ENCODE measurements at regions not wholly inside any gene's neighbourhood (a gene's known extent, or its start where the extent isn't known, plus 50 kb on each side); places are given as distances from the start of the nearest gene placed in this dataset.
"Not testable (repeated sequence)": the region's sequence is repeated elsewhere in the genome, so short reads cannot be mapped to it uniquely, and the experiment has no call there.

- Mint-ChIP-seq H3K4me3 (no peak overlapping the region), H3K9me3 (ENCODE audit: insufficient read depth) (no peaks in the 10 kb centered on the region), H3K27me3 (no peaks in the 10 kb centered on the region), H3K27ac (no peak overlapping the region), H3K4me1 (no peaks in the 10 kb centered on the region)
- H3K9me3 ChIP-seq (ENCODE audit: control extremely low read depth in 1 of 3, control insufficient read depth in 2 of 3, insufficient read depth in 1 of 3, low read length in 2 of 3): no peaks in the 10 kb centered on the region
- H2AFZ ChIP-seq (ENCODE audit: insufficient read depth, low read depth, low read length, poor library complexity, severe bottlenecking): no peak overlapping the region
- no peak overlapping the region for H3K4me3 ChIP-seq (ENCODE audit: control extremely low read depth in 1 of 5, extremely low read depth in 1 of 5, insufficient read depth in 1 of 5, low read depth in 2 of 5, low read length in 4 of 5)
- DNase-seq: no peak
- ChIA-PET CTCF (no interaction called here), POLR2A (no interaction called here)
- ATAC-seq (ENCODE audit: low read depth): no peak
- no peak overlapping the region for H3K9ac ChIP-seq (ENCODE audit: low read length)
- intact Hi-C loops (cut with micrococcal nuclease): no loop called here
- H3K4me2 ChIP-seq (replicated peaks; ENCODE audit: low read depth, low read length, poor library complexity, severe bottlenecking): no peak overlapping the region
- TF ChIP-seq CTCF (IDR thresholded peaks at IDR 0.05) (no peak), EZH2 (IDR thresholded peaks at IDR 0.05; ENCODE audit: borderline replicate concordance, insufficient read depth, low read depth, low read length, poor library complexity, severe bottlenecking) (no peak)
- H3K79me2 ChIP-seq (ENCODE audit: control insufficient read depth, insufficient read depth, low read length): no peaks in the 10 kb centered on the region
- H3K27ac ChIP-seq (ENCODE audit: low read length in 2 of 2): no peak overlapping the region
- no peaks in the 10 kb centered on the region for H3K4me1 ChIP-seq (ENCODE audit: control insufficient read depth in 2 of 2, insufficient read depth in 2 of 2, low read length in 2 of 2)
- no peaks in the 10 kb centered on the region for H3K27me3 ChIP-seq (replicated peaks in 1 of 4; ENCODE audit: control extremely low read depth in 1 of 4, control insufficient read depth in 3 of 4, insufficient read depth in 4 of 4, low read length in 3 of 4)
- H3K36me3 ChIP-seq (replicated peaks in 1 of 2; ENCODE audit: control extremely low read depth in 1 of 2, control insufficient read depth in 1 of 2, extremely low read depth in 1 of 2, insufficient read depth in 2 of 2, low read length in 1 of 2): no peaks in the 10 kb centered on the region
- H4K20me1 ChIP-seq (ENCODE audit: control insufficient read depth, insufficient read depth, low read length, poor library complexity, severe bottlenecking): no peaks in the 10 kb centered on the region
These were observed 157.7 kb upstream of the LHX8 start for GRCh38 chr1:74976491-74976890.

- no CpG with 5 or more reads among the region's 1 CpG for whole genome bisulfite sequencing (ENCODE audit: insufficient coverage)
- H3K9ac ChIP-seq (ENCODE audit: low read length); H3K36me3 ChIP-seq (replicated peaks in 1 of 2; ENCODE audit: control extremely low read depth in 1 of 2, control insufficient read depth in 1 of 2, extremely low read depth in 1 of 2, insufficient read depth in 2 of 2, low read length in 1 of 2); H4K20me1 ChIP-seq (ENCODE audit: control insufficient read depth, insufficient read depth, low read length, poor library complexity, severe bottlenecking); H3K4me3 Mint-ChIP-seq; H3K9me3 ChIP-seq (ENCODE audit: control extremely low read depth in 1 of 3, control insufficient read depth in 2 of 3, insufficient read depth in 1 of 3, low read length in 2 of 3); CTCF ChIA-PET; H3K4me1 Mint-ChIP-seq; intact Hi-C loops (cut with micrococcal nuclease); H3K4me3 ChIP-seq (ENCODE audit: control extremely low read depth in 1 of 5, extremely low read depth in 1 of 5, insufficient read depth in 1 of 5, low read depth in 2 of 5, low read length in 4 of 5); POLR2A ChIA-PET; H3K27me3 ChIP-seq (replicated peaks in 1 of 4; ENCODE audit: control extremely low read depth in 1 of 4, control insufficient read depth in 3 of 4, insufficient read depth in 4 of 4, low read length in 3 of 4); H3K27ac Mint-ChIP-seq; H3K4me1 ChIP-seq (ENCODE audit: control insufficient read depth in 2 of 2, insufficient read depth in 2 of 2, low read length in 2 of 2); H3K9me3 Mint-ChIP-seq (ENCODE audit: insufficient read depth); H3K79me2 ChIP-seq (ENCODE audit: control insufficient read depth, insufficient read depth, low read length); DNase-seq; ATAC-seq (ENCODE audit: low read depth); H2AFZ ChIP-seq (ENCODE audit: insufficient read depth, low read depth, low read length, poor library complexity, severe bottlenecking); H3K27me3 Mint-ChIP-seq; H3K27ac ChIP-seq (ENCODE audit: low read length in 2 of 2); H3K4me2 ChIP-seq (replicated peaks; ENCODE audit: low read depth, low read length, poor library complexity, severe bottlenecking): not testable (repeated sequence)
These were observed 141.7 kb upstream of the LHX8 start for GRCh38 chr1:74992448-74992847.

All from B cell (primary cell).